ENCODE measurements at regions not wholly inside any gene's neighbourhood (a gene's known extent, or its start where the extent isn't known, plus 50 kb on each side); places are given as distances from the start of the nearest gene placed in this dataset.

GRCh38 chr11:32184041-32184722 lies 93.3 kb downstream of the RCN1 start:
- peaks cover 5% of the 10 kb centered on the region for H3K27me3 Mint-ChIP-seq (ENCODE audit: low read depth)
- H3K36me3 Mint-ChIP-seq (ENCODE audit: low read depth): no peaks in the 10 kb centered on the region
- no peak for DNase-seq (ENCODE audit: low spot score)
- H3K27ac Mint-ChIP-seq: no peak overlapping the region
- H3K4me1 Mint-ChIP-seq (ENCODE audit: low read depth): no peaks in the 10 kb centered on the region
- H3K9me3 Mint-ChIP-seq: no peaks in the 10 kb centered on the region
- H3K4me3 Mint-ChIP-seq: no peak overlapping the region

DNA sequence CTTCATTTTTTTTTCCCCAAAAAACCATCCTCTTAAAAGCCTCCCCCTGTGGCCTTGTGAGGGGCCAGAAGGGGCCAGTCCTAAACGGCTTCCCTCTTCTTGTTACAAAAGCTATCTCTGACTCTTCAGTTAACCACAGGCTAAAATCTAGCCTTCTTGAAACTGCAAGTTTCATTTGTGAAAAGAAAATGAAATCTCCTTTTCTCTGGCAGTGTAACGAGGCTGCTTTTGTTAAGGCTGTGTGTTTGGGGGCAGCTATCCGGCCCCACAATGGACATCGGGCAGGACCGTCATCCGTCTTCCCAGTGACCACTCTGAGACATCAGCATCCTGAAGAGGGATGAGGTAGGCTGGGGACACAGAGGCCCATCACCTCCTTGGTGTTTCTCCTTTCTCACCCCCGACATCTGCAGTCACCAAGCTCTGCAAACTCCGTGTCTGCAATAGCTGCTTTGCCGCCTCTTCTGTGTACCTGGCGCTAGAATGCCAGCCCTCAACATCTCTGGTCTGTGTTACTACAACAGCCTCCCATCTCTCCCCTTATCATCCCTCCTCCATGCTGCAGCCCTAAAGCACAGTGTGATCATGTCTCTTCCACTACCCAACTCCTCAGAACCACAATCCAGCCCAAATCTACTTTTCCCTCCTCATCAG lies 94.0 kb downstream of the RCN1 start:
- H3K27me3 Mint-ChIP-seq (ENCODE audit: low read depth): peaks cover 5% of the 10 kb centered on the region
- H3K36me3 Mint-ChIP-seq (ENCODE audit: low read depth): no peaks in the 10 kb centered on the region
- no peak for DNase-seq (ENCODE audit: low spot score)
- H3K4me3 Mint-ChIP-seq: no peak overlapping the region
- H3K4me1 Mint-ChIP-seq (ENCODE audit: low read depth): no peaks in the 10 kb centered on the region
- no peak overlapping the region for H3K27ac Mint-ChIP-seq
- H3K9me3 Mint-ChIP-seq: no peaks in the 10 kb centered on the region

DNA sequence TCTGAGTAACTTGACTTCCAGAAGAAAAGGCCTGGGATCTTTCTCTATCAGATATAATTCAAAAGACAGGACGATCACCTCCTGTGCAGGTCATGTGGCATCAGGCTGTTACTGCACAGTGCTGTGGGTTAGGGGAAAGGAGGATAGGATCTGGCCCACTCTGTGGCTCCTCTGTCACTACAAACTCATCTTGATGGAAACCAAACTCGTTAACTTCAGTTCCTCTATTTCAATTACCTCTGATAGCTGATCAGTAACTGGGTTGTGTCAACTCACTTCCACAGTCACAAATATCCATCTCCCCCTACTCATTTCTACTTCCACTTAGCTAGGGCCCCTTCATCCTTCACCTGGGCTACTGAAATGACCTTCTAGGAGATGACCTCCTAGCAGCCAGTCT lies 95.2 kb downstream of the RCN1 start:
- H3K4me1 Mint-ChIP-seq (ENCODE audit: low read depth): no peaks in the 10 kb centered on the region
- no peaks in the 10 kb centered on the region for H3K36me3 Mint-ChIP-seq (ENCODE audit: low read depth)
- H3K9me3 Mint-ChIP-seq: no peaks in the 10 kb centered on the region
- H3K4me3 Mint-ChIP-seq: no peak overlapping the region
- peaks cover 5% of the 10 kb centered on the region for H3K27me3 Mint-ChIP-seq (ENCODE audit: low read depth)
- no peak for DNase-seq (ENCODE audit: low spot score)
- H3K27ac Mint-ChIP-seq: no peak overlapping the region

DNA sequence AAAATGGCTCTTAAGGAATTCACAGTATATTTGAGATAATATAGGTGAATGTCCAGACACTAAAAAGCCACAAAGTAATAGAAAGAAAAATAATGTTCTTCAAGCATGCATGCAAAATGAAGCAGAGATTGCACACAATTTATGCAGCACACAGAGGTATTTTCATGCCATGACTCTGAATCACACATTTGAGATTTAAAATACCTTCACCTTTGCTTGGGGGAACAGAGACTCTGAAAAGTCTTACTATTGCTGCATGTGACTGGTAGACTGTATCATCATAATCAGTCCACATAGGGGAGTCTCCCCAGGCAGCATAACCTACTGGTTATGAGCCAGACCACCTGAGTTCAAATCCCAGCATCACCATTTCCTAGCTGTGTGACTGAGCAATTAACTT lies 96.2 kb downstream of the RCN1 start:
- no peak overlapping the region for H3K4me3 Mint-ChIP-seq
- H3K9me3 Mint-ChIP-seq: no peaks in the 10 kb centered on the region
- H3K27ac Mint-ChIP-seq: no peak overlapping the region
- H3K36me3 Mint-ChIP-seq (ENCODE audit: low read depth): no peaks in the 10 kb centered on the region
- peaks cover 5% of the 10 kb centered on the region for H3K27me3 Mint-ChIP-seq (ENCODE audit: low read depth)
- H3K4me1 Mint-ChIP-seq (ENCODE audit: low read depth): no peaks in the 10 kb centered on the region
- DNase-seq (ENCODE audit: low spot score): no peak

GRCh38 chr11:32188785-32189184 lies 97.9 kb downstream of the RCN1 start:
- H3K27ac Mint-ChIP-seq: no peak overlapping the region
- no peaks in the 10 kb centered on the region for H3K36me3 Mint-ChIP-seq (ENCODE audit: low read depth)
- no peaks in the 10 kb centered on the region for H3K4me1 Mint-ChIP-seq (ENCODE audit: low read depth)
- H3K27me3 Mint-ChIP-seq (ENCODE audit: low read depth): peaks cover 2% of the 10 kb centered on the region
- no peaks in the 10 kb centered on the region for H3K9me3 Mint-ChIP-seq
- DNase-seq (ENCODE audit: low spot score): no peak
- H3K4me3 Mint-ChIP-seq: no peak overlapping the region

DNA sequence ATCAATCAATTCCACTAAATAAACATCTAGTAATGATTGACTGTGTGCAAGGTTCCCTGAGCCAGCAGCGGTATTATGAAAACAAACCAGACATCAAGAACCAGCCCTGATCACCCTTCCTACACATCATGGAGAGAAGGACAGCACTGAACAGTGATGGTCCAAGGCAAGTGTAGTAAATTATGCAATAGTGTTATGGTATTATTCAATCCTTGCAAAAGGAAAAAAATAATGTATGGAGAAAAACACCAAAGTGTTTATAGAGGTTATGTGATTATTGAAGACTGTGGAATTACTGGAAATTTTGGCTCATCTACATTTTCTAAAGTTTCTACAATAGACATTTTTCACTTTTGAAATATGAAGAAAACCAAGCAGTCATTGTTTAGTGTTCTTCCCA lies 105.3 kb downstream of the RCN1 start:
- DNase-seq (ENCODE audit: low spot score): no peak
- Mint-ChIP-seq H3K4me1 (ENCODE audit: low read depth) (no peaks in the 10 kb centered on the region), H3K36me3 (ENCODE audit: low read depth) (no peaks in the 10 kb centered on the region), H3K4me3 (no peak overlapping the region), H3K27ac (no peak overlapping the region), H3K9me3 (no peaks in the 10 kb centered on the region), H3K27me3 (ENCODE audit: low read depth) (peaks cover 5% of the 10 kb centered on the region)

- Mint-ChIP-seq H3K4me3 (no peak overlapping the region), H3K36me3 (ENCODE audit: low read depth) (no peaks in the 10 kb centered on the region), H3K9me3 (no peaks in the 10 kb centered on the region), H3K27me3 (ENCODE audit: low read depth) (peaks cover 5% of the 10 kb centered on the region), H3K4me1 (ENCODE audit: low read depth) (no peaks in the 10 kb centered on the region), H3K27ac (no peak overlapping the region)
- DNase-seq (ENCODE audit: low spot score): no peak
Observed at GRCh38 chr11:32198053-32198452, 107.2 kb downstream of the RCN1 start.

DNA sequence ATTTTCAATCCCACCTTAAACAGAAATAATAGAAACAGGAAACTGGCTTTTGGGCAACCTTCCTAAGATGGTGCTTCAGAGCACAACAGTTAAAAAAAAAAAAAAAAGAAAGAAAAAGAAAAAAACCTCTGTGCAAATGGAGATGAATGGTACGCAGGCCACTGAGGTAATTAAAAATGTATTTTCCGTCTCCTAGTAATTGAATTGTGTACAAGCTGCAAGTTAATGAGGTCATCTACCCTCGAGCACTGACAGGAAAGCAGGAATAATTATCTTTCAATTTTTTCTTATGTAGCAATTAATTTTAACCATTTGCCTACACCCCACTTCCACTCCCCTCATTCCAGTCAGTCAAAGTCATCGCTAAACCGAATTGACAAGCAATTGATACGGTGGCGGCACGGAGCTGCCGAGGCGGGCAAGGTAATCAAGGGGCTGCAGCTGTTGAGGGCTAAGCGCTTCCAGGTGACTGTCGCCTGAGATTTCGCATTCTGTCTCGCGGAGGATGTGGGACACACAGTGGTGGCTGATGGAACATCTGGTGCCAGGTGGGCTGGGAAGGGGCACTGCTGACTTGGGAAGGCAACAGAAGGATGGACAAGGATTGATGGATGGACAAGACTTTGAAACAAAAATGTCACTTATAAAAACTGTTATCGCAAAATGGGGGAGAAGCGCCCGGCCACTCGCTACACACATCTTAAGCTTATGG lies 109.4 kb downstream of the RCN1 start:
- Mint-ChIP-seq H3K4me3 (no peak overlapping the region), H3K4me1 (ENCODE audit: low read depth) (no peaks in the 10 kb centered on the region), H3K27me3 (ENCODE audit: low read depth) (peaks cover 2% of the 10 kb centered on the region), H3K36me3 (ENCODE audit: low read depth) (no peaks in the 10 kb centered on the region), H3K27ac (no peak overlapping the region), H3K9me3 (no peaks in the 10 kb centered on the region)
- no peak for DNase-seq (ENCODE audit: low spot score)

DNA sequence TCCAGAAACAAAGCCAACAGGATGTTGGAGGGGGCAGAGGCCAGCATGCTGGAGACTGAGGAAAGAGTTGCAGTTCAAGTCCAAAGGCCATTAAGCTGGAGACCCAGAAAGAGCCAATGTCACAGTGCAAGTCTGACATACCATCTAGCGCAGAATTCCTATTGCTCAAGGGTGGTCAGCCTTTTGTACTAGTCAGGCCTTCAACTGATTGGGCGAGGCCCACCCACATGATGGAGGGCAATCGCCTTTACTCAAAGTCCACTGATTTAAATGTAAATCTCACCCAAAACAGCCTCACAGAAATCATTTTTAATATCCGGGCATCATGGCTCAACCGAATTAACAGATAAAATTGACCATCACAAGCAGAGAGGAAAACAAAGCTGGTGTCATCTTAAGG lies 113.9 kb downstream of the RCN1 start:
- H3K9me3 Mint-ChIP-seq: no peaks in the 10 kb centered on the region
- H3K4me1 Mint-ChIP-seq (ENCODE audit: low read depth): no peaks in the 10 kb centered on the region
- H3K27ac Mint-ChIP-seq: no peak overlapping the region
- DNase-seq (ENCODE audit: low spot score): no peak
- H3K27me3 Mint-ChIP-seq (ENCODE audit: low read depth): no peaks in the 10 kb centered on the region
- no peak overlapping the region for H3K4me3 Mint-ChIP-seq
- no peaks in the 10 kb centered on the region for H3K36me3 Mint-ChIP-seq (ENCODE audit: low read depth)

- no peaks in the 10 kb centered on the region for H3K36me3 Mint-ChIP-seq (ENCODE audit: low read depth)
- H3K27me3 Mint-ChIP-seq (ENCODE audit: low read depth): no peaks in the 10 kb centered on the region
- no peaks in the 10 kb centered on the region for H3K4me1 Mint-ChIP-seq (ENCODE audit: low read depth)
- DNase-seq (ENCODE audit: low spot score): no peak
- H3K9me3 Mint-ChIP-seq: no peaks in the 10 kb centered on the region
- no peak overlapping the region for H3K4me3 Mint-ChIP-seq
- no peak overlapping the region for H3K27ac Mint-ChIP-seq
Observed at GRCh38 chr11:32210556-32210955, 119.7 kb downstream of the RCN1 start.

- Mint-ChIP-seq H3K9me3 (no peaks in the 10 kb centered on the region), H3K27ac (no peak overlapping the region), H3K36me3 (ENCODE audit: low read depth) (no peaks in the 10 kb centered on the region), H3K4me1 (ENCODE audit: low read depth) (no peaks in the 10 kb centered on the region), H3K27me3 (ENCODE audit: low read depth) (no peaks in the 10 kb centered on the region), H3K4me3 (no peak overlapping the region)
- peak; percentile 60 for DNase-seq (ENCODE audit: low spot score)
Observed at GRCh38 chr11:32213223-32213622, 122.3 kb downstream of the RCN1 start.

DNA sequence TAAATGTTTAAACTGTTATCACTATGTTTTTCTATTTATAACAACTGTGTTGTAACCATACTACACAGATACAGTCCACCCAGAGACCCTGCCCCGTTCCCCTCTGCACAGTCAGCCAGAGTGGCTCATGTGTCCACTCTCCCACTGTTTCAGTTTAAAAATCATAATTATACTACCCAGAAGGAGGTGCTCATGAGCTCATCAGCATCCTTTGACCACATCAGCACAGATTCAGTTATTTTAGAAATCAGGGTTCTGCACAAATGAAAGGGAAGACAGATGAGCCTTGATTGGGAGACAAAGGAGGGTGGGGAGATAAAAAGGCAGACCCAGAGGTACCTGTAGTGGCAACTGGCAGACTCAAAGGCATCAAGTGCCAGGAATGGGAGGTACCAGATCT lies 124.3 kb downstream of the RCN1 start:
- DNase-seq (ENCODE audit: low spot score): no peak
- H3K9me3 Mint-ChIP-seq: no peaks in the 10 kb centered on the region

DNA sequence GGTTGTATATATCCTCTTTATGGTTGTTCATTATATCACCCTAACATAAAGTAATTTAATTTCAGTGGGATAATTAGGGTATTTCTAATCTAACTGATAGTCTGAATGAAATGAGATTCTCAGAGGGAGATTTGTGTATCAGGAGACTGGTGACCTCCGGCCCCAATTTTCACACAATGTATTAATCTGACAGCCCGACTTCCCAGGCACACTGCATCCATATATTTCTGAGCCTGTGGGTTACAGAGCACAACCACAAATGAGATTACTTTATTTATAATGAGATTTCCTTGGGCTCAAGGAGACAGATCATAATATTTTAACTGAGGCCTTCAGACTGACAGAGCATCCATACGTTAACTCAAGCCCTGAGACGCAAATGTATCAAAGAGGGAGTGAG lies 125.9 kb downstream of the RCN1 start:
- no peak overlapping the region for H3K4me3 Mint-ChIP-seq
- no peaks in the 10 kb centered on the region for H3K4me1 Mint-ChIP-seq (ENCODE audit: low read depth)
- H3K36me3 Mint-ChIP-seq (ENCODE audit: low read depth): no peaks in the 10 kb centered on the region
- no peak for DNase-seq (ENCODE audit: low spot score)
- no peaks in the 10 kb centered on the region for H3K27me3 Mint-ChIP-seq (ENCODE audit: low read depth)
- no peaks in the 10 kb centered on the region for H3K9me3 Mint-ChIP-seq
- no peak overlapping the region for H3K27ac Mint-ChIP-seq

More for the DNA sequence above, 124.3 kb downstream of the RCN1 start:
- no peak overlapping the region for H3K4me3 Mint-ChIP-seq
- no peak overlapping the region for H3K27ac Mint-ChIP-seq
- no peaks in the 10 kb centered on the region for H3K36me3 Mint-ChIP-seq (ENCODE audit: low read depth)
- no peaks in the 10 kb centered on the region for H3K4me1 Mint-ChIP-seq (ENCODE audit: low read depth)
- H3K27me3 Mint-ChIP-seq (ENCODE audit: low read depth): no peaks in the 10 kb centered on the region

DNA sequence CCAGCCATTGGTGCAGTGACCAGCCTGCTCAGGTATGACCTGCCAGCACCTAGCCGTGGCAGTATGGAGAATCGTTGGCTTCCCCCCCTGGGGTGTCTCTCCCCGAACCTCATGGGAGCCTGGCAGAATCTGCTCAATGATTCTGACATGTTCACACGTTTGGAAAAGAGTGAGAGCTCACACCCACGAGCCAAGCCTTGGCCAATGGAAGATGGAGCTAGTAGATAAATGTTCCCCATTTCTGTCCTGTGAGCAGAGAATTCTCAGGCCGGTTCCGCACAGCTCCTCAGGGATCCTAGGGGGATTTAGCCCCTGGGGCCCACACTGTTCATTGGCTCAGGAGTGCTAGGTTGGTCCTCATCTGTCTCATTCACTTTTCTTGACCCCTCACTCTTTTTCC lies 128.4 kb downstream of the RCN1 start:
- DNase-seq (ENCODE audit: low spot score): no peak
- Mint-ChIP-seq H3K4me3 (no peak overlapping the region), H3K27ac (no peak overlapping the region), H3K27me3 (ENCODE audit: low read depth) (no peaks in the 10 kb centered on the region), H3K4me1 (ENCODE audit: low read depth) (no peaks in the 10 kb centered on the region), H3K9me3 (no peaks in the 10 kb centered on the region), H3K36me3 (ENCODE audit: low read depth) (no peaks in the 10 kb centered on the region)
